GM19463 (cell line): ENCODE measurements at regions not wholly inside any gene's neighbourhood (a gene's known extent, or its start where the extent isn't known, plus 50 kb on each side); places are given as distances from the start of the nearest gene placed in this dataset.
"Not testable (repeated sequence)": the region's sequence is repeated elsewhere in the genome, so short reads cannot be mapped to it uniquely, and the experiment has no call there.

ENCODE experiments used
- ATAC-seq: cut with Tn5 transposase; IDR thresholded peaks from one replicate; pipeline ENCODE4 v1.9.1; 2021; ENCODE audit warnings: mild to moderate bottlenecking, moderate library complexity; ENCODE audit not compliant: unreplicated experiment

DNA sequence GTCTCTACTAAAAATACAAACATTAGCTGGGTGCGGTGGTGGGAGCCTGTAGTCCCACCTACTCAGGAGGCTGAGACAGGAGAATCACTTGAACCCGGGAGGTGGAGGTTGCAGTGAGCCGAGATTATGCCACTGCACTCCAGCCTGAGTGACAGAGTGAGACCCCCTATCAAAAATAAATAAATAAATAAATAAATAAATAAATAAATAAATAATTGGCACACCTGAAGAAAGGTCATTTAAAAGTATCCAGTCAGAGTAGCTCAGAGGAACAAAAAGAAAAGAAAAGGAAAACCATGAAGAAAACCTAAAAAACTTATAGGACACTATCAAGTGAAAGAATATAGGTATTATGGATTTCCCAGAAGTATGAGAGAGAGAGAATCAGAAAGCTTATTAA lies 330.1 kb upstream of the AR start:
- not testable (repeated sequence) for ATAC-seq

- no peak for ATAC-seq
These were observed 335.9 kb upstream of the AR start for GRCh38 chrX:67207912-67208311.

- no peak for ATAC-seq
These were observed 384.4 kb upstream of the AR start for GRCh38 chrX:67159437-67159836.

DNA sequence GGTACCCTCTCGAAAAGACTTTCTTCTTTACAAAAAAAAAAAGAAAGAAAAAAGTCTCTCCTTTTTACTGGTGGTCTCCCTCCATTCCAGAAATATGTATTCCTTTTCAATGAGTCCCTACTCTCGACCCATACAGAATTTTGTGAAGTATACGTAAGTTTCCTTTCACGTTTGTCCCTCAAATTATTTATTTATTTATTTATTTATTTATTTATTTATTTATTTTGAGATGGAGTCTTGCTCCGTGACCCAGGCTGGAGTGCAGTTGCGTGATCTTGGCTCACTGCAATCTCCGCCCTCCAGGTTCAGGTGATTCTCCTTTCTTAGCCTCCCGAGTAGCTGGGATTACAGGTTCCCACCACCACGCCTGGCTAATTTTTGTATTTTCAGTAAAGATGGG lies 429.2 kb upstream of the AR start:
- ATAC-seq, result no peak

- ATAC-seq, result no peak
These were observed 438.1 kb upstream of the AR start for GRCh38 chrX:67105758-67106116.

DNA sequence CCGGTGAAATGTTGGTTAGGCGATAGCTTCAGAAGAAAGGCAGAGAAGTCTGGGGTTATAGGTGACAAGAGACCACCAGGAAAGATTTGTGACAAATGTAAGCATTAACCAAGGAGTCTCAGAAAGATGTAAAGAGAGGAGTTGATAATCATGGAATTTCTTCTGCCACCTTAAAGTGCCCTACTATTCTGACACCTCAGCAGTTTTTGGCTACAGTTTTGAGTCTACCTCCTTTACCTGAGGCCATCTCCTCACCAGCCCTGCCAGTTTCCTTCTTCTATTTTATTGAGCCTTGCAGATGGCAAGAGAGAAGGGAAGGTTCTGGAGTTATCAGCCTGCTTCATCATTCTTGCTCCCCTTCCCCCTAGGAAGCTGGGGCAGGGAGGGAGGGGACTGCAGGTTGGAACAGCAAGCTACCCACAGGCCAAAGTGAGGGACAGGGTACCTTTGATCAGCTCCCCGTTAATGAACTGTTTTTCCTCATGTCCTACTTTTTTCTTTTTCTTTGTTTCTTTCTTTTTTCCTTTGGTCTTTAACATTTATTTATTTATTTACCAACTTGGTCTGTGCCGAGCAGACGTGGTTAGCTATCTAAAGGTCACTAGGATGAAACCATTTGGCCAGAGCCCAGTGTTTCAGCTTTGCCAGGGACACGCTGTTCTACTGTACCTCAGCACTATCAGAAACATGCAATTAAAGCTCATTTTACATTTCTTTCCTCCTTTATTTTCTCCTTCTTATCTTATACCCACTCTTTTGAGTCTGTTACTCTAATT lies 438.7 kb upstream of the AR start:
- ATAC-seq, result no peak

- no peak for ATAC-seq
These were observed 443.6 kb upstream of the AR start for GRCh38 chrX:67100031-67100884.

- ATAC-seq, result no peak
These were observed 449.8 kb upstream of the AR start for GRCh38 chrX:67094061-67094460.

DNA sequence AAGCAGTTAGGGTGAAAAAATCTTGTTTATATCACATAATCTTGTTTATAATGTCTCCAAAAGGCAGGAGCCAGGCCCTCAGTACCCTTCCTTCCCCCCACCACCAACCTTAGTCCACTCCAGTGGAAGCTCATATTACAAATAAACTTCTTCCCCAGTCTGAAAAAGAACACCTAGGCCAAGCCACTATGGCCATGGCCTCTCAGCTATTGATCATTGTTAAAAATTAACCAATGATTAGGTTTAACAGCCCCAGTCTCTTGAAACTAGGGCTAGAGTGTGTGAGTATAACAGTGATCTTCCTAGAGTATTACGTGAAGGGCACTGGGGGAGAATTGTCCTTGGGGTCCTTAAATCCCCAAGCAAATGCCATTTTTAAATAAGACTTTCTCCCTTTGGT lies 411.9 kb upstream of the EDA2R start:
- no peak for ATAC-seq

GRCh38 chrX:67044866-67045265 lies 406.0 kb upstream of the EDA2R start:
- no peak for ATAC-seq

DNA sequence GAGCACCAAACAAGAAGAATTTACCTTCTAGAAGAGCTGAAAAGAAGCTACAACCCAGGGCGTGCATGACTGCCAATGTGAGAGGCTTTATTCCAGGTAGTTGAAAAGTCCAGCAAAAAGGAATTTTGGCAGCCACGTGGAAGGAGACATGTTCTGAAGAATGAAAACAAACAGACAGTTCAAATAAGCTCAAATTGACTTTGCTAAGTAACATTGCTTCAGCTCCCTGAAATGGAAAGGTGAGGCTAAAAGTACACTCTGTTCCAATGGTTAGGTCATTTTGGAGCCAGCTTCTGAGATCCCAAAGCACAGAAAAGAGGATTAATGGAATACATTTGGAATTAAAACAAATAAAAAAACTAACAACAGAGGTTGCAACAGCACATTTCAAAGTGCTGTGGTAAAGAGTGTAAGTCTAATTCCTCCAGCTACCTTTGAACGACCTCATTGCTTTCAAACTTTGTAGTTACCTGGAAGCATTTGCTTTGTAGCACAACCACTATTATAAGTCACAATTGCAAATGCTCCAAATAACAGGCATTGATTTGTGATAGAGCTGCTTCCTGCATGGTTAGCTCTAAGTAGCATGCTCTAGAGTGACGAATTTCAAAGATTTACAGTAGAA lies 405.3 kb upstream of the EDA2R start:
- no peak for ATAC-seq

GRCh38 chrX:67004451-67004850 lies 365.6 kb upstream of the EDA2R start:
- no peak for ATAC-seq

DNA sequence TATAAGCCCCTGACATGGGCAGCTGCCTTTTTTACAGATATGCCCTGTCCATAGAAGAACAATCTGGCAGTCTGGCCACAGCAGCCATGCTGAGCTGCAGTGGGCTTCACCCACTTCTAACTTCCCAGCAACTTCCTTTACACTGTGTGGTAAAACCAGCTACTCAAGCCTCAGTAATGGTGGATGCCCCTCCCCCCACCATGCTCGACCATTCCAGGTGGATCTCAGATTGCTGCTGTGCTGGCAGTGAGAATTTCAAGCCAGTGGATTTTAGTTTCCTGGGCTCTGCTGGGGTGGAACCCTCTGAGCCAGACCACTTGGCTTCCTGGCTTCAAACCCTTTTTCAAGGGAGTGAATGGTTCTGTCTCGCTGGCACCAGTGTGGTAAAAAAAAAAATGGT lies 355.9 kb upstream of the EDA2R start:
- no peak for ATAC-seq

GRCh38 chrX:66992077-66992476 lies 353.2 kb upstream of the EDA2R start:
- not testable (repeated sequence) for ATAC-seq

DNA sequence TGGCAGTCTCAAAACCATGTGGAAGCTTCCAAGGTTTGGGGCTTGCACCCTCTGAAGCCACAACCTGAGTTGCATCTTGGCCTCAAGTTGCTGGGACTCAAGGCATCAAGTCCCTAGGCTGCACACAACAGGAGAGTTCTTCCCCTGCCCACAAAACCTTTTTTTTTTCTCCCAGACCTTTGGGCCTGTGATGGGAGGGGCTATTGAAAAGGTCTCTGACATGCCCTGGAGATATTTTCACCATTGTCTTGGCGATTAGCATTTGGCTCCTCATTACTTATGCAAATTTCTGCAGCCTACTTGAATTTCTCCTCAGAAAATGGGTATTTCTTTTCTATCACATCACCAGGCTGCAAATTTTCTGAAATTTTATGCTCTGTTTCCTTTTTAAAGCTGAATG lies 349.5 kb upstream of the EDA2R start:
- ATAC-seq, result no peak

DNA sequence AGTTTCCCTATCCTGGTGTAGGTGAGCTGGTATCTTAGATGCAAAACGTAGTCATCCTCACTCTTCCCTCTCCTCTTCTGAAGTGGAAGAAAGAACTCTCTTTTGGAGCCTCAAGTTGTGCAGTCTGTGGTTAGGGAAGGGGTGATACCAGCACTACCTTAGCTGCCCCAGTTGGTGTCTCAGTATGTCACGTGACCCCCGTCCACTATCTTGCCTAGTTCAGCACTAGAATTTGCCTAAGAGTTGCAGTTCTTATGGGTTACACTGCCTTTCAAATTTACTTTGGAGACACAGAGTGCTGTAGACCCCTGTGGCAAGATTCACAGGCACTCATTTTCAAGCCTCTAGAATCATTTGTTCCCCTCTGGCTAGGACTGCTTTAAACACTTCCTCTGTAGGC lies 322.8 kb upstream of the EDA2R start:
- ATAC-seq, result no peak

- no peak for ATAC-seq
These were observed 292.8 kb upstream of the EDA2R start for GRCh38 chrX:66931713-66932112.

GRCh38 chrX:66930516-66930915 lies 291.6 kb upstream of the EDA2R start:
- not testable (repeated sequence) for ATAC-seq

- no peak for ATAC-seq
These were observed 281.4 kb upstream of the EDA2R start for GRCh38 chrX:66920296-66920695.

DNA sequence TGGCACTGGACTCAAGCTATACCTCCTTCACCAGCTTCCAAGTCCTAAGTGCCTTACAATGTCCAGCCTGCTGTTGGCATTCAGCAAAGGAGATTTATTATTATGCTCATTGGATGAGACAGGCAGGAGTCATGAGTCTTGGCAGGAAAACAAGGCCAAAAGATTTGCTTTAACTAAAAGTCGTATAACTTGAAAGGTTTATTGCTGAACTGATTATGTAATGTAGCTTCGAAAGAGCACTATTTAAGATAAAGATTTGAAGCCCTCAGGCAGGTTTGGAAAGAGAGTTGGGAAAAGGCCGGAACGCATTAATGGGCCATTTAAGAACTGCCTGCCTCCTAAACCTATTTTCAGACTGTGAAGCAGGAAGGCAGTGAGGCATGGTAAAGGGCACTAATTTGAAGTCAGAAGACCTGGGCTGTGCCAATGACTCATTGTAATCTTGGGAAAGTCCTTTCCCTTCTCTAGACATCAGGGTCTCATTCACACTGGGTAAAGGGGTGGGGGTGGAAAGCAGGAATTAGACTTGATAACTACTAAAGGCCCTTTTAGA lies 280.5 kb upstream of the EDA2R start:
- ATAC-seq, result no peak

- ATAC-seq, result no peak
These were observed 279.6 kb upstream of the EDA2R start for GRCh38 chrX:66918511-66918910.

DNA sequence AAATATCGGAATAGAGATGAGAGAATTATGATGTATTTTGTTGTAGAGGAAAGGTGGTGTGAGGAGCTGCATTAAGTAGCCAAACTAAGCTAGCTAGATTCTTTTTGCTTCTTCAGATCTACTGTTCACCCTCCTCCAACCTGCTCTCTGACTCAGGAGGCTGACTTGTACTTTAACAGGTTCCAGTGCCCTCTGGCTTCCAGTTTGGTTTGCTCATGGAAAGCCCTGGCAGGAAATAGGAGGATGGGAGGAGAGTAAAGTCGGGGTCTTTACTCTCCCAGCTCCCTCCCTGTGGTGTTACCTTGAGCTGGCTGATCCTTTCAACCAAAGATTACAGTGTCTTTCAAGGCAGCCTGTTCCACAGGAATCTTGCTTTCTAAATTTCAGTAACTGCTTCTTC lies 277.0 kb upstream of the EDA2R start:
- ATAC-seq, result no peak
